Esophagus (tissue), 2 donors: ENCODE measurements at regions not wholly inside any gene's neighbourhood (a gene's known extent, or its start where the extent isn't known, plus 50 kb on each side); places are given as distances from the start of the nearest gene placed in this dataset.

ENCODE experiments used
- H3K27ac ChIP-seq, 2 donors: one replicate each; pipeline ENCODE4 v1.5.1; 2013; ENCODE audit warnings: low read depth in 2 of 2, mild to moderate bottlenecking in 2 of 2, inconsistent platforms in 1 of 2, low read length in 1 of 2, moderate library complexity in 1 of 2
- H3K27me3 ChIP-seq, 2 donors: one replicate each; pipeline ENCODE4 v1.6.1; 2013; ENCODE audit warnings: low read length in 2 of 2, control low read depth in 1 of 2, mild to moderate bottlenecking in 1 of 2; ENCODE audit not compliant: insufficient read depth in 2 of 2, control insufficient read depth in 1 of 2
- H3K36me3 ChIP-seq, 2 donors: one replicate each; pipeline ENCODE4 v1.6.1; 2013; ENCODE audit warnings: low read length in 1 of 2; ENCODE audit not compliant: control insufficient read depth in 2 of 2, insufficient read depth in 2 of 2
- H3K4me1 ChIP-seq, 2 donors: one replicate each; pipeline ENCODE4 v1.6.1; 2013; ENCODE audit warnings: low read length in 1 of 2; ENCODE audit not compliant: control insufficient read depth in 2 of 2, insufficient read depth in 2 of 2
- H3K4me3 ChIP-seq, 2 donors: one replicate each; pipeline ENCODE4 v1.5.1; 2013; ENCODE audit warnings: low read length in 2 of 2, mild to moderate bottlenecking in 2 of 2, low read depth in 1 of 2, moderate library complexity in 1 of 2
- H3K9me3 ChIP-seq, 2 donors: one replicate each; pipeline ENCODE4 v1.6.1; 2013; ENCODE audit warnings: mild to moderate bottlenecking in 2 of 2, low read depth in 1 of 2, low read length in 1 of 2, moderate library complexity in 1 of 2; ENCODE audit not compliant: control insufficient read depth in 2 of 2, insufficient read depth in 1 of 2
- WGBS, 2 donors: extraction: QIAGEN DNeasy Blood & Tissue Kit; methylation state at CpG; one replicate each; pipeline ENCODE4 v1.1.7; 2013; 5-methylcytosine and 5-hydroxymethylcytosine counted together
- donor health status: healthy with polysubstance abuse.
- donor health status: Bipolar disorder and iron deficiency.

- Histone ChIP-seq H3K27ac (no peak overlapping the region), H3K4me3 (no peak overlapping the region), H3K4me1 (peaks cover 0 to 2% of the 10 kb centered on the region in 2 donors), H3K9me3 (no peaks in the 10 kb centered on the region), H3K27me3 (no peaks in the 10 kb centered on the region), H3K36me3 (no peaks in the 10 kb centered on the region)
Measured at GRCh38 chr17:71528210-71528609, 592.6 kb upstream of the SOX9 start.

GRCh38 chr17:71530248-71530647 lies 590.6 kb upstream of the SOX9 start:
- H3K27ac ChIP-seq, result no peak overlapping the region
- 41 to 57% methylated on average over 2 of the region's 2 CpGs for WGBS, 2 donors
- H3K27me3 ChIP-seq, result no peaks in the 10 kb centered on the region
- H3K4me3 ChIP-seq, result no peak overlapping the region
- no peaks in the 10 kb centered on the region for H3K9me3 ChIP-seq
- peaks cover 0 to 3% of the 10 kb centered on the region in 2 donors for H3K4me1 ChIP-seq
- H3K36me3 ChIP-seq, result no peaks in the 10 kb centered on the region

GRCh38 chr17:71535321-71535720 lies 585.5 kb upstream of the SOX9 start:
- 35 to 59% methylated on average over 3 of the region's 3 CpGs for WGBS, 2 donors
- Histone ChIP-seq H3K27ac (no peak overlapping the region), H3K4me1 (peaks cover 0 to 3% of the 10 kb centered on the region in 2 donors)

GRCh38 chr17:71546419-71546818 lies 574.4 kb upstream of the SOX9 start:
- WGBS, 2 donors, result 54 to 70% methylated on average over 2 of the region's 2 CpGs
- H3K36me3 ChIP-seq, result no peaks in the 10 kb centered on the region
- H3K27ac ChIP-seq, result no peak overlapping the region
- H3K4me1 ChIP-seq, result no peaks in the 10 kb centered on the region
- H3K4me3 ChIP-seq, result no peak overlapping the region
- no peaks in the 10 kb centered on the region for H3K9me3 ChIP-seq
- no peaks in the 10 kb centered on the region for H3K27me3 ChIP-seq

More at GRCh38 chr17:71535321-71535720, 585.5 kb upstream of the SOX9 start:
- Histone ChIP-seq H3K36me3 (no peaks in the 10 kb centered on the region), H3K4me3 (no peak overlapping the region), H3K9me3 (no peaks in the 10 kb centered on the region), H3K27me3 (no peaks in the 10 kb centered on the region)

GRCh38 chr17:71547904-71548303 lies 572.9 kb upstream of the SOX9 start:
- H3K4me3 ChIP-seq, result no peak overlapping the region
- no peaks in the 10 kb centered on the region for H3K27me3 ChIP-seq
- no peaks in the 10 kb centered on the region for H3K9me3 ChIP-seq
- H3K36me3 ChIP-seq, result no peaks in the 10 kb centered on the region
- no peaks in the 10 kb centered on the region for H3K4me1 ChIP-seq
- no peak overlapping the region for H3K27ac ChIP-seq

GRCh38 chr17:71548540-71549190 lies 572.2 kb upstream of the SOX9 start:
- Histone ChIP-seq H3K4me3 (no peak overlapping the region), H3K27ac (no peak overlapping the region), H3K9me3 (no peaks in the 10 kb centered on the region), H3K4me1 (no peaks in the 10 kb centered on the region), H3K27me3 (no peaks in the 10 kb centered on the region), H3K36me3 (no peaks in the 10 kb centered on the region)
- WGBS, 2 donors, result 61 to 70% methylated on average over 5 of the region's 5 CpGs

GRCh38 chr17:71550675-71551074 lies 570.1 kb upstream of the SOX9 start:
- 93 to 100% methylated on average over 2 of the region's 2 CpGs for WGBS, 2 donors

GRCh38 chr17:71553381-71553780 lies 567.4 kb upstream of the SOX9 start:
- H3K9me3 ChIP-seq, result no peaks in the 10 kb centered on the region
- H3K27ac ChIP-seq, result no peak overlapping the region
- no peaks in the 10 kb centered on the region for H3K27me3 ChIP-seq
- 78 to 86% methylated on average over 5 of the region's 5 CpGs for WGBS, 2 donors
- no peaks in the 10 kb centered on the region for H3K36me3 ChIP-seq
- H3K4me1 ChIP-seq, result no peaks in the 10 kb centered on the region
- no peak overlapping the region for H3K4me3 ChIP-seq

More at GRCh38 chr17:71550675-71551074, 570.1 kb upstream of the SOX9 start:
- no peaks in the 10 kb centered on the region for H3K36me3 ChIP-seq
- H3K27ac ChIP-seq, result no peak overlapping the region
- H3K4me1 ChIP-seq, result no peaks in the 10 kb centered on the region
- no peaks in the 10 kb centered on the region for H3K27me3 ChIP-seq
- no peak overlapping the region for H3K4me3 ChIP-seq
- H3K9me3 ChIP-seq, result no peaks in the 10 kb centered on the region

GRCh38 chr17:71558901-71559300 lies 561.9 kb upstream of the SOX9 start:
- WGBS, 2 donors, result 70 to 74% methylated on average over 6 of the region's 6 CpGs
- no peak overlapping the region for H3K4me3 ChIP-seq
- no peaks in the 10 kb centered on the region for H3K36me3 ChIP-seq
- H3K9me3 ChIP-seq, result no peaks in the 10 kb centered on the region
- no peak overlapping the region for H3K27ac ChIP-seq
- no peaks in the 10 kb centered on the region for H3K27me3 ChIP-seq
- H3K4me1 ChIP-seq, result no peaks in the 10 kb centered on the region

GRCh38 chr17:71572343-71572742 lies 548.5 kb upstream of the SOX9 start:
- Histone ChIP-seq H3K27me3 (no peaks in the 10 kb centered on the region), H3K27ac (no peak overlapping the region), H3K36me3 (no peaks in the 10 kb centered on the region), H3K4me1 (no peaks in the 10 kb centered on the region), H3K9me3 (no peaks in the 10 kb centered on the region), H3K4me3 (no peak overlapping the region)
- WGBS, 2 donors, result 53 to 56% methylated on average over 2 of the region's 2 CpGs
